ENCODE measurements at regions not wholly inside any gene's neighbourhood (a gene's known extent, or its start where the extent isn't known, plus 50 kb on each side); places are given as distances from the start of the nearest gene placed in this dataset.
"Not testable (repeated sequence)": the region's sequence is repeated elsewhere in the genome, so short reads cannot be mapped to it uniquely, and the experiment has no call there.

GRCh38 chr11:69582756-69583467 lies 58.0 kb upstream of the CCND1 start:
- Mint-ChIP-seq H3K27me3 (peaks cover 13% of the 10 kb centered on the region), H3K4me3 (no peak overlapping the region), H3K36me3 (no peaks in the 10 kb centered on the region), H3K9me3 (peaks cover 6% of the 10 kb centered on the region), H3K4me1 (no peaks in the 10 kb centered on the region), H3K27ac (no peak overlapping the region)
- ATAC-seq: no peak

- H3K36me3 Mint-ChIP-seq: no peaks in the 10 kb centered on the region
- no peak for ATAC-seq
- H3K4me3 Mint-ChIP-seq: no peak overlapping the region
- H3K9me3 Mint-ChIP-seq: peaks cover 6% of the 10 kb centered on the region
- no peaks in the 10 kb centered on the region for H3K4me1 Mint-ChIP-seq
- peaks cover 20% of the 10 kb centered on the region for H3K27me3 Mint-ChIP-seq
- H3K27ac Mint-ChIP-seq: no peak overlapping the region
Observed at GRCh38 chr11:69584160-69584559, 56.8 kb upstream of the CCND1 start.

GRCh38 chr11:69585385-69585784 lies 55.6 kb upstream of the CCND1 start:
- no peak overlapping the region for H3K4me3 Mint-ChIP-seq
- ATAC-seq: no peak
- H3K9me3 Mint-ChIP-seq: peaks cover 6% of the 10 kb centered on the region
- H3K4me1 Mint-ChIP-seq: no peaks in the 10 kb centered on the region
- H3K27ac Mint-ChIP-seq: no peak overlapping the region
- H3K36me3 Mint-ChIP-seq: no peaks in the 10 kb centered on the region
- H3K27me3 Mint-ChIP-seq: peaks cover 20% of the 10 kb centered on the region

- H3K36me3 Mint-ChIP-seq: no peaks in the 10 kb centered on the region
- peaks cover 6% of the 10 kb centered on the region for H3K9me3 Mint-ChIP-seq
- no peak overlapping the region for H3K4me3 Mint-ChIP-seq
- H3K27ac Mint-ChIP-seq: no peak overlapping the region
- ATAC-seq: no peak
- H3K4me1 Mint-ChIP-seq: no peaks in the 10 kb centered on the region
- H3K27me3 Mint-ChIP-seq: peaks cover 20% of the 10 kb centered on the region
Observed at GRCh38 chr11:69587454-69588090, 53.4 kb upstream of the CCND1 start.

- Mint-ChIP-seq H3K36me3 (no peaks in the 10 kb centered on the region), H3K4me1 (no peaks in the 10 kb centered on the region), H3K27ac (no peak overlapping the region), H3K4me3 (no peak overlapping the region), H3K9me3 (peaks cover 6% of the 10 kb centered on the region), H3K27me3 (peaks cover 20% of the 10 kb centered on the region)
- no peak for ATAC-seq
Observed at GRCh38 chr11:69588270-69588669, 52.7 kb upstream of the CCND1 start.

GRCh38 chr11:69590088-69590487 lies 50.9 kb upstream of the CCND1 start:
- H3K9me3 Mint-ChIP-seq, ATAC-seq, H3K4me3 Mint-ChIP-seq, H3K36me3 Mint-ChIP-seq, H3K27ac Mint-ChIP-seq, H3K4me1 Mint-ChIP-seq: not testable (repeated sequence)
- H3K27me3 Mint-ChIP-seq: peaks cover 20% of the 10 kb centered on the region
